ENCODE measurements at regions not wholly inside any gene's neighbourhood (a gene's known extent, or its start where the extent isn't known, plus 50 kb on each side); places are given as distances from the start of the nearest gene placed in this dataset.

DNA sequence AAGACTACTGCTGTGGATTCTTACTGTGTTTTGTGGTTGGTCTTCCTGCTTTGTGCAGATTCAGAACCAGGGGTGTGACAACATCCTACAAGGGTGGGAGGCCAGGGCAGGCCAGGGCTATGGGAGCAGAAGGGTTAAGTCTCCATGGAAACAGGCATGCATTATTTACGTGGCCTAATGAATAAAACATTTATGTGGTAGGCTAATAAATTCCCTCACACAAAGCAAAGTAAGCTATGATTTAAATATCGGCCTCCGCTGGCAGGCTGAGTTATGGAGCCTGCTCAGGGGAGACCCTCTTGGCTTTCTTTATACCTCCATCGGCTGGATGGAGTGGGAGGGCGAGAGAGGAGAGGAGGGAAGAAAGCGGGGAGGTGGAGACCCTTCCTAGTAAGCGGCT, 230.3 kb upstream of the MVB12B start:
- Histone ChIP-seq H3K36me3 (replicated peaks in 1 of 2) (no peaks in the 10 kb centered on the region), H3K27ac (no peak overlapping the region), H3K4me1 (replicated peaks in 1 of 2) (no peaks in the 10 kb centered on the region), H3K4me3 (no peak overlapping the region), H3K27me3 (no peaks in the 10 kb centered on the region), H3K9me3 (replicated peaks in 1 of 3) (no peaks in the 10 kb centered on the region)
- WGBS, 4 donors: 65 to 87% (median 74%) methylated on average over 7 of the region's 7 CpGs
- intact Hi-C loops (cut with DNase I): no loop called here
- TF ChIP-seq, protein P1, sequence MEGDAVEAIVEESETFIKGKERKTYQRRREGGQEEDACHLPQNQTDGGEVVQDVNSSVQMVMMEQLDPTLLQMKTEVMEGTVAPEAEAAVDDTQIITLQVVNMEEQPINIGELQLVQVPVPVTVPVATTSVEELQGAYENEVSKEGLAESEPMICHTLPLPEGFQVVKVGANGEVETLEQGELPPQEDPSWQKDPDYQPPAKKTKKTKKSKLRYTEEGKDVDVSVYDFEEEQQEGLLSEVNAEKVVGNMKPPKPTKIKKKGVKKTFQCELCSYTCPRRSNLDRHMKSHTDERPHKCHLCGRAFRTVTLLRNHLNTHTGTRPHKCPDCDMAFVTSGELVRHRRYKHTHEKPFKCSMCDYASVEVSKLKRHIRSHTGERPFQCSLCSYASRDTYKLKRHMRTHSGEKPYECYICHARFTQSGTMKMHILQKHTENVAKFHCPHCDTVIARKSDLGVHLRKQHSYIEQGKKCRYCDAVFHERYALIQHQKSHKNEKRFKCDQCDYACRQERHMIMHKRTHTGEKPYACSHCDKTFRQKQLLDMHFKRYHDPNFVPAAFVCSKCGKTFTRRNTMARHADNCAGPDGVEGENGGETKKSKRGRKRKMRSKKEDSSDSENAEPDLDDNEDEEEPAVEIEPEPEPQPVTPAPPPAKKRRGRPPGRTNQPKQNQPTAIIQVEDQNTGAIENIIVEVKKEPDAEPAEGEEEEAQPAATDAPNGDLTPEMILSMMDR (IDR thresholded peaks at IDR 0.05): no peak
- TF ChIP-seq POLR2A (IDR thresholded peaks at IDR 0.05): no peak
- no peak for DNase-seq

DNA sequence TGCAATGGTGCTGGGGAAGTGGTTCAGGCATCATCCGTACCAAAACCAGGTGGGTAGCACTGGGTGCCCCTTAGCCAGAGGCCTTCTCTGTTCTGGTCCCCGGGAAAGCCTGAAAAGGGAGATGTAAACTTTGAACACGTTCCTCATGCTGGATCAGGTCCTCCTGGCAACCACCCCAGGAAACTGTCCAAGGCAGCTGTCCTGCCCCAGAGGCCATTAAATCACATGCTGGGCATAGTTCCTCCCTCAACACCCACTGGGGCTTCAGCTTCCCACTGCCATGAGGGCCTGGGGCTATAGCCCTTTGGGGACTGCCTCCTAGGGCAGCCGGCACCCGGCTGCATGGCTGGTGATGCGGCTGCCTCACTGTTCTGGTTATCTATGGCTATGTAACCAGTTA, 228.9 kb upstream of the MVB12B start:
- TF ChIP-seq, protein P1 (IDR thresholded peaks at IDR 0.05): no peak
- TF ChIP-seq POLR2A (IDR thresholded peaks at IDR 0.05): no peak
- H3K4me1 ChIP-seq (replicated peaks in 1 of 2): no peaks in the 10 kb centered on the region
- H3K36me3 ChIP-seq (replicated peaks in 1 of 2): no peaks in the 10 kb centered on the region
- intact Hi-C loops (cut with DNase I): no loop called here
- H3K27ac ChIP-seq: no peak overlapping the region
- DNase-seq: no peak
- H3K4me3 ChIP-seq: no peak overlapping the region
- no peaks in the 10 kb centered on the region for H3K27me3 ChIP-seq
- 70 to 95% (median 80%) methylated on average over 3 to 6 of the region's 6 CpGs for WGBS, 4 donors
- no peaks in the 10 kb centered on the region for H3K9me3 ChIP-seq (replicated peaks in 1 of 3)

DNA sequence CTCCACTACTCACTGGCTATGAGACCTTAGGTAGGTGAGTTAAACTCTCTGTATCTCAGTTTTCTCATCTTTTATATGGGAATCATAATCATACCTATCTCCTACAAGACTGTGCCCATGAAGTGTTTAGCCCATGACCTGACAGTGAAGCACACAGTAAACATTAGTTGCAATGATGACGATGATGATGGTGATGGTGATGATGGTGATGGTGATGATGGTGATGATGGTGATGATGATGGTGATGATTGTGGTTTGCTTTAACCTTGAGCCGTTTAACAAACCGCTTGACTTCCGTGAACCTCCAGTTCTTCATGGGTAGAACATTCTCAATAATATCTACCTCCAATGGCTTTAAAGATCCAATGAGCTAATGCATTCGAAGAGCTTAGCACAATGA, 220.2 kb upstream of the MVB12B start:
- intact Hi-C loops (cut with DNase I): no loop called here
- WGBS, 4 donors: 82 to 91% (median 87%) methylated on average over 5 of the region's 5 CpGs
- H3K4me3 ChIP-seq: no peak overlapping the region
- H3K27ac ChIP-seq: no peak overlapping the region
- no peaks in the 10 kb centered on the region for H3K36me3 ChIP-seq (replicated peaks in 1 of 2)
- DNase-seq: no peak
- H3K4me1 ChIP-seq (replicated peaks in 1 of 2): no peaks in the 10 kb centered on the region
- peaks cover 5% of the 10 kb centered on the region for H3K27me3 ChIP-seq
- H3K9me3 ChIP-seq (replicated peaks in 1 of 3): no peaks in the 10 kb centered on the region
- TF ChIP-seq POLR2A (IDR thresholded peaks at IDR 0.05): no peak
- TF ChIP-seq, protein P1 (IDR thresholded peaks at IDR 0.05): no peak

DNA sequence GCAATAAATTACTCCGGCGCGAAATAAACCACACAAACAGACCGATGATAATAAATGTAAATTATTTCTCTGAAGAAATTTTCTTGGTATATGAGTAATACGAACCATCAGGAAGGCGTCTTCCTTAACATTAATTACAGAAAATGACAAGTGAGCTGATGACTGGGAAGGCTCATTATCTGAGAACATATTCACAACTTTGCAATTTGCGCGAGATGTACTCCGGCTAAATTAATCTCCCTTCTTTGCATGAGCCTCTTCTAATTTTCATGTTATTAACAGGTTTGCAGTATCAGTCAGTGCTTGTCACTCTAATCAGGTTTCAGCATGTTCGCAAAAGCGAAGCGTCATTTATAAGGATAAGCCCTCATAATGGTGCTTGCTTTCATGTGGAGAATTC, 218.9 kb upstream of the MVB12B start:
- intact Hi-C loops (cut with DNase I): no loop called here
- WGBS, 4 donors: 91 to 93% (median 91%) methylated on average over 12 of the region's 12 CpGs
- no peak overlapping the region for H3K4me3 ChIP-seq
- no peaks in the 10 kb centered on the region for H3K36me3 ChIP-seq (replicated peaks in 1 of 2)
- H3K9me3 ChIP-seq (replicated peaks in 1 of 3): no peaks in the 10 kb centered on the region
- H3K27me3 ChIP-seq: peaks cover 10% of the 10 kb centered on the region
- no peak overlapping the region for H3K27ac ChIP-seq
- TF ChIP-seq POLR2A (IDR thresholded peaks at IDR 0.05): no peak
- TF ChIP-seq, protein P1 (IDR thresholded peaks at IDR 0.05): no peak
- no peaks in the 10 kb centered on the region for H3K4me1 ChIP-seq (replicated peaks in 1 of 2)
- DNase-seq: no peak
